Medulla oblongata (tissue), 1 donor: ENCODE measurements at regions not wholly inside any gene's neighbourhood (a gene's known extent, or its start where the extent isn't known, plus 50 kb on each side); places are given as distances from the start of the nearest gene placed in this dataset.

Experiments used
- DNase-seq: peaks from one replicate; pipeline ENCODE4 v3.0.0-alpha.2; 2015; ENCODE audit errors: extremely low spot score

GRCh38 chr5:161235569-161235968, 311.0 kb downstream of the GABRB2 start:
- DNase-seq, result no peak

GRCh38 chr5:161233553-161233952, 313.0 kb downstream of the GABRB2 start:
- no peak for DNase-seq

- DNase-seq, result no peak
These were observed 316.3 kb downstream of the GABRB2 start for GRCh38 chr5:161230221-161230620.

- DNase-seq, result no peak
These were observed 326.7 kb downstream of the GABRB2 start for GRCh38 chr5:161219816-161220215.

GRCh38 chr5:161216877-161217276, 329.6 kb downstream of the GABRB2 start:
- no peak for DNase-seq

- DNase-seq, result no peak
These were observed 334.3 kb downstream of the GABRB2 start for GRCh38 chr5:161212123-161212712.

- DNase-seq, result no peak
These were observed 345.0 kb downstream of the GABRB2 start for GRCh38 chr5:161201558-161201957.

GRCh38 chr5:161190778-161191177, 338.8 kb upstream of the ATP10B start:
- no peak for DNase-seq

GRCh38 chr5:161190086-161190485, 338.1 kb upstream of the ATP10B start:
- no peak for DNase-seq

- DNase-seq, result no peak
These were observed 337.4 kb upstream of the ATP10B start for GRCh38 chr5:161189452-161189851.

- no peak for DNase-seq
These were observed 331.5 kb upstream of the ATP10B start for GRCh38 chr5:161183559-161183958.

GRCh38 chr5:161176221-161176620, 324.2 kb upstream of the ATP10B start:
- no peak for DNase-seq

GRCh38 chr5:161169776-161170175, 317.8 kb upstream of the ATP10B start:
- DNase-seq, result no peak

- no peak for DNase-seq
These were observed 315.2 kb upstream of the ATP10B start for GRCh38 chr5:161167016-161167767.

- DNase-seq, result no peak
These were observed 314.1 kb upstream of the ATP10B start for GRCh38 chr5:161165998-161166660.

GRCh38 chr5:161157925-161158324, 305.9 kb upstream of the ATP10B start:
- DNase-seq, result no peak

GRCh38 chr5:161155451-161155850, 303.4 kb upstream of the ATP10B start:
- no peak for DNase-seq

- no peak for DNase-seq
These were observed 300.5 kb upstream of the ATP10B start for GRCh38 chr5:161152415-161152940.

GRCh38 chr5:161150441-161150988, 298.5 kb upstream of the ATP10B start:
- no peak for DNase-seq

GRCh38 chr5:161149078-161149477, 297.1 kb upstream of the ATP10B start:
- no peak for DNase-seq

- peak; percentile 20 for DNase-seq
These were observed 286.9 kb upstream of the ATP10B start for GRCh38 chr5:161138751-161139455.

GRCh38 chr5:161134956-161135355, 282.9 kb upstream of the ATP10B start:
- DNase-seq, result no peak
